Type B pancreatic cell (in vitro differentiated cells): ENCODE measurements at regions not wholly inside any gene's neighbourhood (a gene's known extent, or its start where the extent isn't known, plus 50 kb on each side); places are given as distances from the start of the nearest gene placed in this dataset.
"Not testable (repeated sequence)": the region's sequence is repeated elsewhere in the genome, so short reads cannot be mapped to it uniquely, and the experiment has no call there.

Source experiments
- DNase-seq: peaks from one replicate; pipeline ENCODE4 v3.0.0; 2021; ENCODE audit warnings: mixed read lengths; ENCODE audit not compliant: unreplicated experiment; ENCODE audit errors: extremely low spot score
- H3K27ac Mint-ChIP-seq: 2 replicates; pipeline ENCODE4 v1.8.0; 2021; ENCODE audit warnings: mild to moderate bottlenecking, mixed read lengths
- H3K27me3 Mint-ChIP-seq: 2 replicates; pipeline ENCODE4 v1.8.0; 2021; ENCODE audit warnings: mixed read lengths
- H3K36me3 Mint-ChIP-seq: 2 replicates; pipeline ENCODE4 v1.8.0; 2021; ENCODE audit warnings: mixed read lengths
- H3K4me1 Mint-ChIP-seq: one replicate; pipeline ENCODE4 v1.8.0; 2021; ENCODE audit warnings: mixed read lengths; ENCODE audit not compliant: unreplicated experiment
- H3K4me3 Mint-ChIP-seq: 2 replicates; pipeline ENCODE4 v1.8.0; 2021; ENCODE audit warnings: mild to moderate bottlenecking, mixed read lengths
- H3K9me3 Mint-ChIP-seq: 2 replicates; pipeline ENCODE4 v1.8.0; 2021; ENCODE audit warnings: mixed read lengths
- TF ChIP-seq, protein P1 (sequence below): fragments of 200-600 bp; sonication (generic); conservative IDR thresholded peaks from 2 replicates; pipeline ENCODE4 v1.5.0; 2021; ENCODE audit warnings: antibody characterized with exemption, mild to moderate bottlenecking

- peaks cover 13% of the 10 kb centered on the region for H3K9me3 Mint-ChIP-seq
- no peaks in the 10 kb centered on the region for H3K36me3 Mint-ChIP-seq
- no peak overlapping the region for H3K4me3 Mint-ChIP-seq
- peaks cover 7% of the 10 kb centered on the region for H3K4me1 Mint-ChIP-seq
- peak overlapping the region; percentile 46 for H3K27ac Mint-ChIP-seq
- no peak for DNase-seq
- TF ChIP-seq, protein P1, sequence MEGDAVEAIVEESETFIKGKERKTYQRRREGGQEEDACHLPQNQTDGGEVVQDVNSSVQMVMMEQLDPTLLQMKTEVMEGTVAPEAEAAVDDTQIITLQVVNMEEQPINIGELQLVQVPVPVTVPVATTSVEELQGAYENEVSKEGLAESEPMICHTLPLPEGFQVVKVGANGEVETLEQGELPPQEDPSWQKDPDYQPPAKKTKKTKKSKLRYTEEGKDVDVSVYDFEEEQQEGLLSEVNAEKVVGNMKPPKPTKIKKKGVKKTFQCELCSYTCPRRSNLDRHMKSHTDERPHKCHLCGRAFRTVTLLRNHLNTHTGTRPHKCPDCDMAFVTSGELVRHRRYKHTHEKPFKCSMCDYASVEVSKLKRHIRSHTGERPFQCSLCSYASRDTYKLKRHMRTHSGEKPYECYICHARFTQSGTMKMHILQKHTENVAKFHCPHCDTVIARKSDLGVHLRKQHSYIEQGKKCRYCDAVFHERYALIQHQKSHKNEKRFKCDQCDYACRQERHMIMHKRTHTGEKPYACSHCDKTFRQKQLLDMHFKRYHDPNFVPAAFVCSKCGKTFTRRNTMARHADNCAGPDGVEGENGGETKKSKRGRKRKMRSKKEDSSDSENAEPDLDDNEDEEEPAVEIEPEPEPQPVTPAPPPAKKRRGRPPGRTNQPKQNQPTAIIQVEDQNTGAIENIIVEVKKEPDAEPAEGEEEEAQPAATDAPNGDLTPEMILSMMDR, result no peak
- no peaks in the 10 kb centered on the region for H3K27me3 Mint-ChIP-seq
These were observed 125.9 kb upstream of the RAI2 start for GRCh38 chrX:17986977-17987376.

DNA sequence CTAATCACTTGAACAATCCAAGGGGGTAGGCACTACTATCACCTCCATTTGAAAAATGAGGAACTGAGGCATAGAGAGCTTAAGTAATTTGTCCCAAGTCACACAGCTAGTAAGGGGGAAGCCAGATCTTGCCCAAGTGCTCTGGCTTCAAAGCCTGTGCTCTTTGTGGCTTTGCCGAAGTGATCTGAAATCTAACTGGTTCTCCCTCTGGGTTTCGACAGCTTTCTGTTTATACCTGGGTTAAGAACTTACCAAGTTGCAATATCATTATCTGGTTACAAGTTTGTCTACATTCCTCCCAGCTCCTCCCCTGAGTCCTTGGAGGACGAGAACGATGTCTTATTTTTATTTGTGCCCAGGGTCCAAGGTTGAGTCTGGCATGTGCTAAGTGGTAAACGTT, 125.3 kb upstream of the RAI2 start:
- Mint-ChIP-seq H3K27me3 (no peaks in the 10 kb centered on the region), H3K27ac (peak overlapping the region; percentile 46), H3K36me3 (no peaks in the 10 kb centered on the region), H3K4me1 (peaks cover 7% of the 10 kb centered on the region), H3K9me3 (peaks cover 13% of the 10 kb centered on the region), H3K4me3 (no peak overlapping the region)
- TF ChIP-seq, protein P1, result no peak
- DNase-seq, result no peak

GRCh38 chrX:17984415-17984814, 123.3 kb upstream of the RAI2 start:
- Mint-ChIP-seq H3K4me3 (no peak overlapping the region), H3K27ac (no peak overlapping the region), H3K4me1 (peaks cover 7% of the 10 kb centered on the region), H3K9me3 (peaks cover 13% of the 10 kb centered on the region), H3K27me3 (no peaks in the 10 kb centered on the region), H3K36me3 (no peaks in the 10 kb centered on the region)
- TF ChIP-seq, protein P1, result no peak
- no peak for DNase-seq

GRCh38 chrX:17983389-17983788, 122.3 kb upstream of the RAI2 start:
- no peak for DNase-seq
- H3K36me3 Mint-ChIP-seq, result no peaks in the 10 kb centered on the region
- peaks cover 7% of the 10 kb centered on the region for H3K4me1 Mint-ChIP-seq
- H3K4me3 Mint-ChIP-seq, result no peak overlapping the region
- H3K27me3 Mint-ChIP-seq, result no peaks in the 10 kb centered on the region
- TF ChIP-seq, protein P1, result no peak
- no peak overlapping the region for H3K27ac Mint-ChIP-seq
- peaks cover 13% of the 10 kb centered on the region for H3K9me3 Mint-ChIP-seq

DNA sequence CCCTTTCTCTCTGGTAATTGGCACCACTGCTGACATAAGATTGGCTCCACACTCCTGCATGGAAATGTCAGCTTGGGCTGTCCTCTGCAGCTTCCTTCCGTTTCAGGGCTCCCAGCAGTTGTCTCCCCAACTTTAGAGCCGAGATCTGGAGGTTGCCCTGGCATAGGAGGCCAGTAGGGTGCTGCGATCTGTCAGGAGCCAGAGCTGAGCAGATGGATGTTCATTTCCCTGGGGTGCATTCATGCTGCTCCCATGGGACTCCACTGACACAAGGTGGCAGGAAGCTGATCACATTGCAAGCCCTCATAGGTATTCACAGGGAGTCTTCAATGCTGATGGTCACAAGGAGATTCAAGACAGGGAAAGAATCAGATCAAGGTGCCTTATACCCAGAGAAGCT, 116.6 kb upstream of the RAI2 start:
- TF ChIP-seq, protein P1, result no peak
- Mint-ChIP-seq H3K9me3 (no peaks in the 10 kb centered on the region), H3K36me3 (no peaks in the 10 kb centered on the region), H3K4me1 (no peaks in the 10 kb centered on the region), H3K4me3 (no peak overlapping the region), H3K27ac (no peak overlapping the region), H3K27me3 (no peaks in the 10 kb centered on the region)
- DNase-seq, result no peak

DNA sequence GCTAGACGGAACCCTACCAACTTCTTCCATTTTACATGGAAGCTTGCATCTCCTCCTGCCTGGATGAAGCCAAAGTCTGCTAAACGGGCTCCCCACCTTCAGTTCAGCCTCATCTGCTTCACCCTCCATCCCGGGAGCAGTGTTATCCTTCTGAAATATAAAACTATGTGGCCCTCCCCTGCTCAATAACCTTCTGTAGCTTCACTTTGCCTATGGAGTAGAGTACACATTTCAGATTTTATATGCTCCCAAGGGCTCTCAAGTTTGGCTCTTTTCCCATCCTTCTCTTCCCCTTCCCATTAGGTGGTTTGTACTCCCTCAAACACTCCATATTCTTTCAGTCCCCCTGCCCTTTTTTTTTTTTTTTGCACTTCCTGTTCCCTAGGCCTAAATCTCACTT, 115.9 kb upstream of the RAI2 start:
- Mint-ChIP-seq H3K9me3 (no peaks in the 10 kb centered on the region), H3K27me3 (no peaks in the 10 kb centered on the region), H3K27ac (no peak overlapping the region), H3K4me3 (no peak overlapping the region), H3K36me3 (no peaks in the 10 kb centered on the region), H3K4me1 (no peaks in the 10 kb centered on the region)
- TF ChIP-seq, protein P1, result no peak
- DNase-seq, result no peak

- not testable (repeated sequence) for H3K27me3 Mint-ChIP-seq, H3K27ac Mint-ChIP-seq, DNase-seq, H3K36me3 Mint-ChIP-seq, H3K4me3 Mint-ChIP-seq, H3K4me1 Mint-ChIP-seq, H3K9me3 Mint-ChIP-seq
These were observed 114.3 kb upstream of the RAI2 start for GRCh38 chrX:17975349-17975748.
